Prostate gland (tissue), 2 donors: ENCODE measurements at regions not wholly inside any gene's neighbourhood (a gene's known extent, or its start where the extent isn't known, plus 50 kb on each side); places are given as distances from the start of the nearest gene placed in this dataset.

Source experiments
- DNase-seq: peaks from one replicate; pipeline ENCODE4 v3.0.0-alpha.2; 2019; ENCODE audit warnings: low spot score
- H3K27ac ChIP-seq, 2 donors: fragments of 200-600 bp; sonication (generic); 2 replicates each; pipeline ENCODE4 v1.5.1; 2017 to 2019
- H3K27me3 ChIP-seq: fragments of 200-600 bp; sonication (generic); replicated peaks from 2 replicates; pipeline ENCODE4 v1.5.1; 2019; ENCODE audit not compliant: insufficient read depth
- H3K36me3 ChIP-seq, 2 donors: fragments of 200-600 bp; sonication (generic); 1 replicate in 1 of 2; 2 replicates in 1 of 2; pipeline versions ENCODE4 v1.5.1 to v1.8.1; 2017 to 2019
- H3K4me1 ChIP-seq: fragments of 200-600 bp; sonication (generic); replicated peaks from 2 replicates; pipeline ENCODE4 v1.5.1; 2019
- H3K4me3 ChIP-seq, 2 donors: fragments of 200-600 bp; sonication (generic); 2 replicates each; pipeline ENCODE4 v1.5.1; 2017 to 2019
- H3K9me3 ChIP-seq: fragments of 200-600 bp; sonication (generic); 2 replicates; pipeline ENCODE4 v1.5.1; 2017
- CTCF ChIP-seq, 4 experiments: fragments of 200-600 bp in 2 of 4; fragments of 450-650 bp in 2 of 4; sonication (generic) in 2 of 4; IDR thresholded peaks; 1 replicate in 3 of 4; 2 replicates in 1 of 4; pipeline ENCODE4 v1.5.1; 2016 to 2019; ENCODE audit warnings: antibody characterized with exemption in 4 of 4, mild to moderate bottlenecking in 2 of 4, moderate library complexity in 2 of 4
- POLR2A ChIP-seq: fragments of 450-650 bp; IDR thresholded peaks from one replicate; pipeline ENCODE4 v1.6.1; 2016; ENCODE audit warnings: antibody characterized with exemption, mild to moderate bottlenecking
- POLR2AphosphoS5 ChIP-seq: sonication (generic); formaldehyde crosslinking; IDR thresholded peaks from one replicate; pipeline ENCODE4 v1.6.1; 2017; ENCODE audit warnings: antibody characterized with exemption
- WGBS: methylation state at CpG from one replicate; pipeline ENCODE4 v1.1.5; 2018; 5-methylcytosine and 5-hydroxymethylcytosine counted together
- intact Hi-C: fragments of 100-400 bp; cut with DNase I; formaldehyde crosslinking; loops from one replicate; pipeline ENCODE4 v1.14.2; 2022

- no peak overlapping the region for H3K27ac ChIP-seq
- no peak for DNase-seq
- H3K36me3 ChIP-seq = no peaks in the 10 kb centered on the region
- no peak for TF ChIP-seq POLR2A
- TF ChIP-seq POLR2AphosphoS5 = no peak
- no peak for TF ChIP-seq CTCF (IDR thresholded peaks at IDR 0.05)
- no peak overlapping the region for H3K4me3 ChIP-seq
- 55% methylated on average over 3 of the region's 3 CpGs for WGBS
- no peaks in the 10 kb centered on the region for H3K4me1 ChIP-seq
- intact Hi-C loops = no loop called here
- no peaks in the 10 kb centered on the region for H3K9me3 ChIP-seq
- H3K27me3 ChIP-seq = no peaks in the 10 kb centered on the region
Measured at GRCh38 chr15:92323525-92323924, 70.2 kb upstream of the ST8SIA2 start.

- no peak for TF ChIP-seq POLR2A
- TF ChIP-seq POLR2AphosphoS5 = no peak
- no peak for TF ChIP-seq CTCF (IDR thresholded peaks at IDR 0.05)
- WGBS = 58% methylated on average over 8 of the region's 8 CpGs
- no peak overlapping the region for H3K27ac ChIP-seq
- H3K9me3 ChIP-seq = no peaks in the 10 kb centered on the region
- no peaks in the 10 kb centered on the region for H3K4me1 ChIP-seq
- no peak for DNase-seq
- no peaks in the 10 kb centered on the region for H3K36me3 ChIP-seq
- no peak overlapping the region for H3K4me3 ChIP-seq
- intact Hi-C loops = no loop called here
- H3K27me3 ChIP-seq = no peaks in the 10 kb centered on the region
Measured at GRCh38 chr15:92324101-92324963, 69.3 kb upstream of the ST8SIA2 start.

GRCh38 chr15:92326236-92326635, 67.4 kb upstream of the ST8SIA2 start:
- WGBS = 73% methylated on average over 6 of the region's 6 CpGs
- Histone ChIP-seq H3K4me3 (no peak overlapping the region), H3K9me3 (no peaks in the 10 kb centered on the region), H3K36me3 (no peaks in the 10 kb centered on the region), H3K4me1 (no peaks in the 10 kb centered on the region), H3K27me3 (no peaks in the 10 kb centered on the region), H3K27ac (no peak overlapping the region)
- no peak for DNase-seq
- TF ChIP-seq CTCF (IDR thresholded peaks at IDR 0.05) (no peak), POLR2A (no peak)
- intact Hi-C loops = no loop called here

- TF ChIP-seq POLR2AphosphoS5 (no peak), POLR2A (no peak), CTCF (IDR thresholded peaks at IDR 0.05) (no peak)
- intact Hi-C loops = no loop called here
- WGBS = 76% methylated on average over 4 of the region's 4 CpGs
Measured at GRCh38 chr15:92327033-92327432, 66.6 kb upstream of the ST8SIA2 start.

GRCh38 chr15:92328207-92328606, 65.5 kb upstream of the ST8SIA2 start:
- TF ChIP-seq POLR2A (no peak), POLR2AphosphoS5 (no peak), CTCF (IDR thresholded peaks at IDR 0.05) (no peak)
- Histone ChIP-seq H3K27ac (no peak overlapping the region), H3K4me1 (no peaks in the 10 kb centered on the region), H3K9me3 (no peaks in the 10 kb centered on the region), H3K27me3 (no peaks in the 10 kb centered on the region), H3K36me3 (no peaks in the 10 kb centered on the region), H3K4me3 (no peak overlapping the region)
- intact Hi-C loops = no loop called here
- 50% methylated on average over 1 of the region's 1 CpG for WGBS
- no peak for DNase-seq

More at GRCh38 chr15:92327033-92327432, 66.6 kb upstream of the ST8SIA2 start:
- H3K4me1 ChIP-seq = no peaks in the 10 kb centered on the region
- no peaks in the 10 kb centered on the region for H3K36me3 ChIP-seq
- no peak overlapping the region for H3K4me3 ChIP-seq
- no peaks in the 10 kb centered on the region for H3K27me3 ChIP-seq
- no peak overlapping the region for H3K27ac ChIP-seq
- no peak for DNase-seq
- H3K9me3 ChIP-seq = no peaks in the 10 kb centered on the region
